Dendritic cell treated with granulocyte-macrophage colony-stimulating factor and Interleukin-4, amounts not matched to agents 40 ng/mL and 50 ng/mL, for 4 days (primary cell): ENCODE measurements at regions not wholly inside any gene's neighbourhood (a gene's known extent, or its start where the extent isn't known, plus 50 kb on each side); places are given as distances from the start of the nearest gene placed in this dataset.

Experiments
- H3K27ac Mint-ChIP-seq: one replicate; pipeline ENCODE4 v1.8.0; 2022; ENCODE audit warnings: mild to moderate bottlenecking, mixed read lengths
- H3K27me3 Mint-ChIP-seq: one replicate; pipeline ENCODE4 v1.8.0; 2022; ENCODE audit warnings: mild to moderate bottlenecking, mixed read lengths
- H3K36me3 Mint-ChIP-seq: one replicate; pipeline ENCODE4 v1.8.0; 2022; ENCODE audit warnings: low read depth, mixed read lengths
- H3K4me1 Mint-ChIP-seq: one replicate; pipeline ENCODE4 v1.8.0; 2022; ENCODE audit warnings: low read depth, mixed read lengths
- H3K4me3 Mint-ChIP-seq: one replicate; pipeline ENCODE4 v1.8.0; 2022; ENCODE audit warnings: mild to moderate bottlenecking, moderate library complexity, mixed read lengths
- H3K9me3 Mint-ChIP-seq: one replicate; pipeline ENCODE4 v1.8.0; 2022; ENCODE audit warnings: mixed read lengths
- intact Hi-C: fragments of 100-400 bp; cut with micrococcal nuclease; formaldehyde crosslinking; loops from one replicate; pipeline ENCODE4 v1.15.0; 2022

GRCh38 chr3:61311044-61311443, 59.8 kb upstream of the FHIT start:
- Mint-ChIP-seq H3K4me1 (no peaks in the 10 kb centered on the region), H3K27me3 (peaks cover 9% of the 10 kb centered on the region), H3K9me3 (no peaks in the 10 kb centered on the region), H3K36me3 (no peaks in the 10 kb centered on the region), H3K4me3 (no peak overlapping the region), H3K27ac (no peak overlapping the region)
- intact Hi-C loops: no loop called here

GRCh38 chr3:61315871-61316270, 64.6 kb upstream of the FHIT start:
- Mint-ChIP-seq H3K27me3 (peaks cover 8% of the 10 kb centered on the region), H3K36me3 (no peaks in the 10 kb centered on the region), H3K4me3 (no peak overlapping the region), H3K27ac (no peak overlapping the region), H3K4me1 (no peaks in the 10 kb centered on the region), H3K9me3 (no peaks in the 10 kb centered on the region)
- intact Hi-C loops: no loop called here

GRCh38 chr3:61323094-61323493, 71.8 kb upstream of the FHIT start:
- H3K4me1 Mint-ChIP-seq: no peaks in the 10 kb centered on the region
- H3K27me3 Mint-ChIP-seq: no peaks in the 10 kb centered on the region
- H3K4me3 Mint-ChIP-seq: no peak overlapping the region
- no peak overlapping the region for H3K27ac Mint-ChIP-seq
- intact Hi-C loops: no loop called here
- H3K36me3 Mint-ChIP-seq: no peaks in the 10 kb centered on the region
- no peaks in the 10 kb centered on the region for H3K9me3 Mint-ChIP-seq

- intact Hi-C loops: no loop called here
- H3K4me1 Mint-ChIP-seq: peaks cover 13% of the 10 kb centered on the region
- H3K36me3 Mint-ChIP-seq: no peaks in the 10 kb centered on the region
- no peak overlapping the region for H3K27ac Mint-ChIP-seq
- H3K27me3 Mint-ChIP-seq: peaks cover 9% of the 10 kb centered on the region
- peaks cover 10% of the 10 kb centered on the region for H3K9me3 Mint-ChIP-seq
- no peak overlapping the region for H3K4me3 Mint-ChIP-seq
These were observed 80.8 kb upstream of the FHIT start for GRCh38 chr3:61331929-61332552.

GRCh38 chr3:61333192-61333961, 82.1 kb upstream of the FHIT start:
- peaks cover 10% of the 10 kb centered on the region for H3K9me3 Mint-ChIP-seq
- intact Hi-C loops: no loop called here
- H3K4me3 Mint-ChIP-seq: no peak overlapping the region
- peaks cover 13% of the 10 kb centered on the region for H3K4me1 Mint-ChIP-seq
- no peaks in the 10 kb centered on the region for H3K36me3 Mint-ChIP-seq
- no peak overlapping the region for H3K27ac Mint-ChIP-seq
- peaks cover 9% of the 10 kb centered on the region for H3K27me3 Mint-ChIP-seq

- peaks cover 8% of the 10 kb centered on the region for H3K27me3 Mint-ChIP-seq
- intact Hi-C loops: no loop called here
- no peaks in the 10 kb centered on the region for H3K36me3 Mint-ChIP-seq
- H3K4me3 Mint-ChIP-seq: no peak overlapping the region
- H3K9me3 Mint-ChIP-seq: peaks cover 10% of the 10 kb centered on the region
- peaks cover 13% of the 10 kb centered on the region for H3K4me1 Mint-ChIP-seq
- H3K27ac Mint-ChIP-seq: no peak overlapping the region
These were observed 83.5 kb upstream of the FHIT start for GRCh38 chr3:61334783-61335182.

GRCh38 chr3:61340931-61341461, 89.7 kb upstream of the FHIT start:
- Mint-ChIP-seq H3K4me1 (no peaks in the 10 kb centered on the region), H3K27me3 (peaks cover 3% of the 10 kb centered on the region), H3K4me3 (no peak overlapping the region), H3K36me3 (no peaks in the 10 kb centered on the region), H3K27ac (no peak overlapping the region), H3K9me3 (no peaks in the 10 kb centered on the region)
- intact Hi-C loops: no loop called here

- Mint-ChIP-seq H3K36me3 (no peaks in the 10 kb centered on the region), H3K9me3 (no peaks in the 10 kb centered on the region), H3K27me3 (peaks cover 2% of the 10 kb centered on the region), H3K27ac (no peak overlapping the region), H3K4me3 (no peak overlapping the region), H3K4me1 (no peaks in the 10 kb centered on the region)
- intact Hi-C loops: no loop called here
These were observed 92.3 kb upstream of the FHIT start for GRCh38 chr3:61343543-61343942.

- Mint-ChIP-seq H3K27ac (no peak overlapping the region), H3K4me1 (no peaks in the 10 kb centered on the region), H3K4me3 (no peak overlapping the region), H3K9me3 (no peaks in the 10 kb centered on the region), H3K36me3 (no peaks in the 10 kb centered on the region), H3K27me3 (peaks cover 2% of the 10 kb centered on the region)
- intact Hi-C loops: no loop called here
These were observed 93.8 kb upstream of the FHIT start for GRCh38 chr3:61345020-61345419.

- H3K27me3 Mint-ChIP-seq: peaks cover 2% of the 10 kb centered on the region
- H3K27ac Mint-ChIP-seq: no peak overlapping the region
- no peak overlapping the region for H3K4me3 Mint-ChIP-seq
- intact Hi-C loops: no loop called here
- H3K4me1 Mint-ChIP-seq: no peaks in the 10 kb centered on the region
- no peaks in the 10 kb centered on the region for H3K36me3 Mint-ChIP-seq
- H3K9me3 Mint-ChIP-seq: no peaks in the 10 kb centered on the region
These were observed 96.7 kb upstream of the FHIT start for GRCh38 chr3:61347981-61348380.

- H3K27me3 Mint-ChIP-seq: peaks cover 7% of the 10 kb centered on the region
- H3K9me3 Mint-ChIP-seq: no peaks in the 10 kb centered on the region
- H3K4me1 Mint-ChIP-seq: peaks cover 3% of the 10 kb centered on the region
- intact Hi-C loops: loop anchor here (10.0 kb wide), 2 partner anchors 95 to 345 kb away; partner anchors contain the start of gene FHIT
- no peak overlapping the region for H3K27ac Mint-ChIP-seq
- no peaks in the 10 kb centered on the region for H3K36me3 Mint-ChIP-seq
- H3K4me3 Mint-ChIP-seq: no peak overlapping the region
These were observed 98.5 kb upstream of the FHIT start for GRCh38 chr3:61349717-61350116.

GRCh38 chr3:61350782-61351309, 99.6 kb upstream of the FHIT start:
- Mint-ChIP-seq H3K4me3 (no peak overlapping the region), H3K27me3 (peaks cover 12% of the 10 kb centered on the region), H3K4me1 (peaks cover 11% of the 10 kb centered on the region), H3K27ac (no peak overlapping the region), H3K9me3 (no peaks in the 10 kb centered on the region), H3K36me3 (no peaks in the 10 kb centered on the region)
- intact Hi-C loops: loop anchor here (10.0 kb wide), 2 partner anchors 96 to 346 kb away; partner anchors contain the start of gene FHIT

- intact Hi-C loops: loop anchor here (10.0 kb wide), 2 partner anchors 98 to 348 kb away; partner anchors contain the start of gene FHIT
- H3K36me3 Mint-ChIP-seq: no peaks in the 10 kb centered on the region
- no peaks in the 10 kb centered on the region for H3K9me3 Mint-ChIP-seq
- H3K4me1 Mint-ChIP-seq: peaks cover 15% of the 10 kb centered on the region
- H3K27me3 Mint-ChIP-seq: peaks cover 14% of the 10 kb centered on the region
- H3K27ac Mint-ChIP-seq: no peak overlapping the region
- no peak overlapping the region for H3K4me3 Mint-ChIP-seq
These were observed 101.1 kb upstream of the FHIT start for GRCh38 chr3:61352306-61352705.

GRCh38 chr3:61353382-61353781, 102.1 kb upstream of the FHIT start:
- Mint-ChIP-seq H3K4me1 (peaks cover 24% of the 10 kb centered on the region), H3K9me3 (no peaks in the 10 kb centered on the region), H3K36me3 (no peaks in the 10 kb centered on the region), H3K27me3 (peaks cover 14% of the 10 kb centered on the region), H3K27ac (no peak overlapping the region), H3K4me3 (no peak overlapping the region)
- intact Hi-C loops: loop anchor here (10.0 kb wide), 2 partner anchors 99 to 349 kb away; partner anchors contain the start of gene FHIT
